ENCODE measurements at regions not wholly inside any gene's neighbourhood (a gene's known extent, or its start where the extent isn't known, plus 50 kb on each side); places are given as distances from the start of the nearest gene placed in this dataset.

- no peaks in the 10 kb centered on the region for H3K4me1 ChIP-seq (ENCODE audit: control insufficient read depth in 1 of 2, insufficient read depth in 2 of 2, low read length in 2 of 2)
- ChIA-PET RAD21 (ENCODE audit: low non-redundant PET in 1 of 2, low total read pairs in 2 of 2, uncharacterized antibody in 2 of 2, unreplicated experiment in 2 of 2) (no interaction called here), POLR2A (no interaction called here), CTCF (no interaction called here)
- H3K9me2 ChIP-seq (ENCODE audit: insufficient read depth), result no peaks in the 10 kb centered on the region
- BruUV-seq (replicated peaks), result no TSS peak
- no peak overlapping the region for H3K27ac ChIP-seq (ENCODE audit: low read depth, low read length)
- no peak for TF ChIP-seq CBX3 (IDR thresholded peaks at IDR 0.05; ENCODE audit: low read depth)
- TF ChIP-seq SIN3A (IDR thresholded peaks at IDR 0.05; ENCODE audit: low read depth), result no peak
- no peak for TF ChIP-seq ZFX (IDR thresholded peaks at IDR 0.05)
- no peak for TF ChIP-seq SRF (IDR thresholded peaks at IDR 0.05; ENCODE audit: low read depth)
- no peak for TF ChIP-seq ZBTB33 (IDR thresholded peaks at IDR 0.05; ENCODE audit: extremely low read depth, insufficient replicate concordance, low read length)
- TF ChIP-seq EGR1 (IDR thresholded peaks at IDR 0.05; ENCODE audit: low read depth), result no peak
- TF ChIP-seq YY1 (IDR thresholded peaks at IDR 0.05; ENCODE audit: extremely low read depth, insufficient replicate concordance, low read depth, low read length), result no peak
- no peak for TF ChIP-seq SP1 (IDR thresholded peaks at IDR 0.05; ENCODE audit: low read depth)
- no peak for TF ChIP-seq ELF1 (IDR thresholded peaks at IDR 0.05; ENCODE audit: borderline replicate concordance, low read depth)
- no peak for TF ChIP-seq CTCF (IDR thresholded peaks at IDR 0.05 in 2 of 3, conservative IDR thresholded peaks at IDR 0.05 in 1 of 3; ENCODE audit: borderline replicate concordance in 1 of 3, insufficient read depth in 1 of 3, low read depth in 2 of 3, low read length in 2 of 3)
- TF ChIP-seq ZNF274 (IDR thresholded peaks at IDR 0.05; ENCODE audit: low read depth, low read length), result no peak
- no peak for TF ChIP-seq RAD21 (IDR thresholded peaks at IDR 0.05; ENCODE audit: low read depth)
- no peak for TF ChIP-seq CEBPB (IDR thresholded peaks at IDR 0.05; ENCODE audit: low read depth)
- TF ChIP-seq ATF3 (IDR thresholded peaks at IDR 0.05), result no peak
- no peak for TF ChIP-seq MAX (IDR thresholded peaks at IDR 0.05)
- no peak for TF ChIP-seq TCF7L2 (IDR thresholded peaks at IDR 0.05; ENCODE audit: borderline replicate concordance, extremely low read depth, insufficient read depth, insufficient read length)
- TF ChIP-seq EZH2 (IDR thresholded peaks at IDR 0.05), result no peak
- no peak overlapping the region for H3K4me2 ChIP-seq (ENCODE audit: low read length)
- no peak for ATAC-seq
- H3K9ac ChIP-seq (ENCODE audit: low read length), result no peak overlapping the region
- no peaks in the 10 kb centered on the region for H4K20me1 ChIP-seq (ENCODE audit: insufficient read depth)
- no peaks in the 10 kb centered on the region for H3K9me3 ChIP-seq (ENCODE audit: control insufficient read depth in 1 of 2, insufficient read depth in 1 of 2, low read depth in 1 of 2, low read length in 2 of 2)
- no peak overlapping the region for H3K4me3 ChIP-seq (replicated peaks in 1 of 2; ENCODE audit: low read depth in 1 of 2, low read length in 2 of 2)
- intact Hi-C loops (cut with micrococcal nuclease), result no loop called here
- no peaks in the 10 kb centered on the region for H3K27me3 ChIP-seq (ENCODE audit: insufficient read depth, low read length)
- no peaks in the 10 kb centered on the region for H3K79me2 ChIP-seq (ENCODE audit: insufficient read depth, low read length)
- DNase-seq (ENCODE audit: low read depth, low spot score), result no peak
- H2AFZ ChIP-seq (ENCODE audit: low read depth, low read length, poor library complexity, severe bottlenecking), result no peak overlapping the region
- H3K36me3 ChIP-seq (ENCODE audit: control insufficient read depth in 1 of 2, insufficient read depth in 2 of 2, low read length in 2 of 2), result no peaks in the 10 kb centered on the region
Measured at GRCh38 chr4:117610706-117611308, 423.5 kb upstream of the NDST3 start.

Data from HCT116 (cell line).